ENCODE measurements at regions not wholly inside any gene's neighbourhood (a gene's known extent, or its start where the extent isn't known, plus 50 kb on each side); places are given as distances from the start of the nearest gene placed in this dataset.

DNA sequence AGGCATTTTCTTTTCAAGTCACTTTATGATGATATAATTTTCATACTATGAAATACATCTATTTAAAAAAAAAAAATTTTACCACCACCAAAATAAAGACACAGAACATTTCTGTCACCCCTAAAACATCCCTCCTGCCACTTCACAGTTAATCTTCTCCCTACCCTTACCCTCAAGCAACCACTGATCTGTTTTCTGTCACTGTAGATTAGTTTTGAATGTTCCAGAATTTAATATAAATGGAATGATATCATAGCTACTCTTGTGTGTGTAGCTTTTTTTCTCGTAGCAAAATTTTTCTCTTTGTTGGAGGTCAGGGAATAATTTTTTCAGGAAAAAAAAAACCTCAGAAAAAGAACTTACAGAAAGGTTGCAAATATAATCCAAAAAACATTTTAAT lies 152.7 kb downstream of the RHOU start:
- no peak for TF ChIP-seq POLR2A (IDR thresholded peaks at IDR 0.05; ENCODE audit: low read depth, low read length)
- no peak for TF ChIP-seq POLR2AphosphoS5 (IDR thresholded peaks at IDR 0.05; ENCODE audit: low read depth, low read length)
- TF ChIP-seq POU2F2 (IDR thresholded peaks at IDR 0.05; ENCODE audit: low read depth, low read length), result no peak
- TF ChIP-seq TAF1 (IDR thresholded peaks at IDR 0.05; ENCODE audit: low read depth, low read length), result no peak

All from GM12891 (cell line).